Gastrocnemius medialis (tissue), 4 donors: ENCODE measurements at regions not wholly inside any gene's neighbourhood (a gene's known extent, or its start where the extent isn't known, plus 50 kb on each side); places are given as distances from the start of the nearest gene placed in this dataset.

Experiments
- ATAC-seq, 2 donors: fragments of 150-250 bp; one replicate each; pipeline ENCODE4 v1.9.1; 2016
- DNase-seq, 2 donors: peaks; one replicate each; pipeline ENCODE4 v3.0.0-alpha.2; 2019
- H3K27ac ChIP-seq, 4 donors: fragments of 200-600 bp; sonication (generic); 1 replicate in 1 of 4; 2 replicates in 3 of 4; pipeline ENCODE4 v1.5.1; 2016 to 2018; ENCODE audit warnings: mild to moderate bottlenecking in 2 of 4, moderate library complexity in 1 of 4
- H3K27me3 ChIP-seq, 3 donors: fragments of 200-600 bp; sonication (generic) in 2 of 3; 1 replicate in 1 of 3; 2 replicates in 2 of 3; pipeline versions ENCODE4 v1.5.1 to v1.6.0; 2016 to 2019; ENCODE audit warnings: mild to moderate bottlenecking in 1 of 3, moderate library complexity in 1 of 3
- H3K36me3 ChIP-seq, 2 donors: fragments of 200-600 bp; sonication (generic) in 1 of 2; one replicate each; pipeline ENCODE4 v1.5.1; 2017 to 2018
- H3K4me1 ChIP-seq, 2 donors: fragments of 200-600 bp; sonication (generic) in 1 of 2; one replicate each; pipeline ENCODE4 v1.5.1; 2016 to 2017; ENCODE audit warnings: mild to moderate bottlenecking in 2 of 2
- H3K4me3 ChIP-seq, 4 donors: fragments of 200-600 bp; sonication (generic) in 3 of 4; 1 replicate in 1 of 4; 2 replicates in 3 of 4; pipeline ENCODE4 v1.5.1; 2016 to 2019; ENCODE audit warnings: mild to moderate bottlenecking in 2 of 4
- H3K9me3 ChIP-seq, 3 donors: fragments of 200-600 bp; sonication (generic) in 2 of 3; 1 replicate in 1 of 3; 2 replicates in 2 of 3; pipeline ENCODE4 v1.5.1; 2016 to 2019
- CTCF ChIP-seq, 5 experiments: fragments of 450-650 bp in 3 of 5; fragments of 200-600 bp in 2 of 5; sonication (generic) in 2 of 5; IDR thresholded peaks in 4 of 5; conservative IDR thresholded peaks in 1 of 5; 1 replicate in 4 of 5; 2 replicates in 1 of 5; pipeline ENCODE4 v1.5.1; 2016 to 2019; ENCODE audit warnings: antibody characterized with exemption in 5 of 5, mild to moderate bottlenecking in 3 of 5, moderate library complexity in 3 of 5
- POLR2A ChIP-seq, 2 donors: fragments of 450-650 bp; IDR thresholded peaks; one replicate each; pipeline ENCODE4 v1.6.1; 2017; ENCODE audit warnings: antibody characterized with exemption in 2 of 2, mild to moderate bottlenecking in 2 of 2, moderate library complexity in 2 of 2
- in situ Hi-C, 4 donors: fragments of 200-750 bp; cut with MboI; loops; one replicate each; pipeline versions ENCODE4 v1.15.0 to v1.8.0; 2017; ENCODE audit warnings: low sequenced_read_pairs in 4 of 4
- intact Hi-C: fragments of 100-400 bp; cut with DNase I; formaldehyde crosslinking; loops from one replicate; pipeline ENCODE4 v1.15.1; 2023; ENCODE audit warnings: low total_unique reads

GRCh38 chr6:66860328-66860727 lies 1153.3 kb upstream of the EYS start:
- in situ Hi-C loops = no loop called here
- ATAC-seq = no peak
- H3K27ac ChIP-seq = no peak overlapping the region

GRCh38 chr6:66858196-66858595 lies 1151.2 kb upstream of the EYS start:
- H3K9me3 ChIP-seq = no peaks in the 10 kb centered on the region
- H3K27me3 ChIP-seq = no peaks in the 10 kb centered on the region
- no peaks in the 10 kb centered on the region for H3K4me1 ChIP-seq
- DNase-seq (no peak), ATAC-seq (no peak)
- no peak overlapping the region for H3K27ac ChIP-seq
- no peak for TF ChIP-seq POLR2A (IDR thresholded peaks at IDR 0.05)
- intact Hi-C loops (no loop called here), in situ Hi-C loops (no loop called here)
- H3K4me3 ChIP-seq = no peak overlapping the region
- H3K36me3 ChIP-seq = no peaks in the 10 kb centered on the region

More at GRCh38 chr6:66860328-66860727, 1153.3 kb upstream of the EYS start:
- no peak for DNase-seq
- no peak for TF ChIP-seq CTCF (IDR thresholded peaks at IDR 0.05 in 4 of 5, conservative IDR thresholded peaks at IDR 0.05 in 1 of 5)
- no peak for TF ChIP-seq POLR2A (IDR thresholded peaks at IDR 0.05)
- no peak overlapping the region for H3K4me3 ChIP-seq
- no peaks in the 10 kb centered on the region for H3K27me3 ChIP-seq
- H3K9me3 ChIP-seq = no peaks in the 10 kb centered on the region
- intact Hi-C loops = no loop called here
- H3K36me3 ChIP-seq = no peaks in the 10 kb centered on the region
- no peaks in the 10 kb centered on the region for H3K4me1 ChIP-seq

DNA sequence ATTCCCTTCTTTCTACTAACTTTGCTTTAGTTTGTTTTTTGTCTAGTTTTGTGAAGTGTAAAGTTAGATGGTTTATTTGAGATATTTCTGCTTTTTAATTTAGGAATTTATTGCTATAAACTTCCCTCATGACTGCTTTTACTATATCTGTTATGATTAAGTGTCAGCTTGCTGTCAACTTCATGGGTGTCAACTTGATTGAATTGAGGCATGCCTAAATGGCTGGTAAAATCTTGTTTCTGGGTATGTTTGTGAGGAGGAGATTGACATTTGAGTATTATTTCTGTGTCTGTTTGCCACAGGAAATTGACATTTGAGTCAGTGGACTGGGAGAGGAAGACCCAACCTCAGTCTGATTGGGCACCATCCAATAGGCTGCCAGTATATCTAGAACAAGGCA lies 1147.0 kb upstream of the EYS start:
- Histone ChIP-seq H3K9me3 (no peaks in the 10 kb centered on the region), H3K4me1 (no peaks in the 10 kb centered on the region), H3K36me3 (no peaks in the 10 kb centered on the region), H3K27ac (no peak overlapping the region), H3K4me3 (no peak overlapping the region), H3K27me3 (no peaks in the 10 kb centered on the region)
- intact Hi-C loops = no loop called here
- no peak for ATAC-seq
- in situ Hi-C loops = no loop called here
- TF ChIP-seq POLR2A (IDR thresholded peaks at IDR 0.05) (no peak), CTCF (IDR thresholded peaks at IDR 0.05 in 4 of 5, conservative IDR thresholded peaks at IDR 0.05 in 1 of 5) (no peak)
- DNase-seq = no peak

DNA sequence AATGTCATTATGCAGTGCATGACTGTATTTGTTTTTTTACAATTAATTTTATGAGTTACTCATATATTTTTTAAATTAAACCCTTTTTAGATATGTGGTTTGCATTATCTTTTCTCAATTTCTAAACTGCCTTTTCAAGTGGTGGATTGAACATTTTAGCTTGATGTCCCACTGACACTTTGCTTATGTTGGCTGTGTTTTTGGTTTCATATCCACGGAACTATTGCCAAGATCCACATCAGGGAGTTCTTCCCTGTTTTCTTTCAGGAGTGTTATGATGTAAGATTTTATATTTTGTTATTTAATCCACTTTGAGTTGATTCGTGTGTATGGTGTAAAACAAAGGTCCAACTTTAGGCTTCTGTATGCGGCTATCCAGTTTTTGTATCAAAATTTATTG lies 1144.9 kb upstream of the EYS start:
- H3K27me3 ChIP-seq = no peaks in the 10 kb centered on the region
- ATAC-seq (no peak), DNase-seq (no peak)
- H3K9me3 ChIP-seq = no peaks in the 10 kb centered on the region
- intact Hi-C loops (no loop called here), in situ Hi-C loops (no loop called here)
- H3K4me3 ChIP-seq = no peak overlapping the region
- no peaks in the 10 kb centered on the region for H3K4me1 ChIP-seq
- no peak overlapping the region for H3K27ac ChIP-seq
- TF ChIP-seq CTCF (IDR thresholded peaks at IDR 0.05 in 4 of 5, conservative IDR thresholded peaks at IDR 0.05 in 1 of 5) = no peak
- TF ChIP-seq POLR2A (IDR thresholded peaks at IDR 0.05) = no peak
- no peaks in the 10 kb centered on the region for H3K36me3 ChIP-seq

GRCh38 chr6:66849843-66850242 lies 1142.8 kb upstream of the EYS start:
- in situ Hi-C loops = no loop called here
- DNase-seq (no peak), ATAC-seq (no peak)
- Histone ChIP-seq H3K4me1 (no peaks in the 10 kb centered on the region), H3K27ac (no peak overlapping the region), H3K9me3 (no peaks in the 10 kb centered on the region), H3K36me3 (no peaks in the 10 kb centered on the region), H3K4me3 (no peak overlapping the region), H3K27me3 (no peaks in the 10 kb centered on the region)
- intact Hi-C loops = no loop called here
- TF ChIP-seq CTCF (IDR thresholded peaks at IDR 0.05 in 4 of 5, conservative IDR thresholded peaks at IDR 0.05 in 1 of 5) (no peak), POLR2A (IDR thresholded peaks at IDR 0.05) (no peak)
